ENCODE measurements at regions not wholly inside any gene's neighbourhood (a gene's known extent, or its start where the extent isn't known, plus 50 kb on each side); places are given as distances from the start of the nearest gene placed in this dataset.

- in situ Hi-C loops (cut with HindIII; ENCODE audit: low pct_unique_long_range_greater_than_20kb, low sequenced_read_pairs) (no loop called here), intact Hi-C loops (cut with micrococcal nuclease; ENCODE audit: unreplicated experiment) (no loop called here)
- no peaks in the 10 kb centered on the region for H3K36me3 ChIP-seq (ENCODE audit: control insufficient read depth, insufficient read depth, low read length)
- no peaks in the 10 kb centered on the region for H3K9me3 ChIP-seq (ENCODE audit: control insufficient read depth, insufficient read depth, low read depth, low read length)
- no peak overlapping the region for H3K4me3 ChIP-seq (ENCODE audit: low read depth in 2 of 2, low read length in 2 of 2)
- DNase-seq (ENCODE audit: low read depth, low spot score) (no peak), ATAC-seq (no peak)
- ChIA-PET POLR2A (no interaction called here), CTCF (no interaction called here)
- no peak for TF ChIP-seq CTCF (IDR thresholded peaks at IDR 0.05)
- no peak for TF ChIP-seq SIN3A (IDR thresholded peaks at IDR 0.05; ENCODE audit: borderline replicate concordance, insufficient read depth, low read depth, low read length)
- no TSS peak for BruUV-seq (replicated peaks)
- H3K27me3 ChIP-seq (ENCODE audit: control insufficient read depth, insufficient read depth, low read length): no peaks in the 10 kb centered on the region
- H3K4me1 ChIP-seq (ENCODE audit: control insufficient read depth, insufficient read depth, low read length): no peaks in the 10 kb centered on the region
- no peak overlapping the region for H3K27ac ChIP-seq (ENCODE audit: low read length)
These were observed 989.7 kb downstream of the CDH11 start for GRCh38 chr16:64132190-64132589.

GRCh38 chr16:64131423-64131822, 990.4 kb downstream of the CDH11 start:
- H3K9me3 ChIP-seq (ENCODE audit: control insufficient read depth, insufficient read depth, low read depth, low read length): no peaks in the 10 kb centered on the region
- BruUV-seq (replicated peaks): no TSS peak

GRCh38 chr16:64130140-64130539, 991.7 kb downstream of the CDH11 start:
- no TSS peak for BruUV-seq (replicated peaks)
- in situ Hi-C loops (cut with HindIII; ENCODE audit: low pct_unique_long_range_greater_than_20kb, low sequenced_read_pairs): no loop called here
- H3K36me3 ChIP-seq (ENCODE audit: control insufficient read depth, insufficient read depth, low read length): no peaks in the 10 kb centered on the region
- no peak overlapping the region for H3K4me3 ChIP-seq (ENCODE audit: low read depth in 2 of 2, low read length in 2 of 2)
- no peak for TF ChIP-seq SIN3A (IDR thresholded peaks at IDR 0.05; ENCODE audit: borderline replicate concordance, insufficient read depth, low read depth, low read length)
- no peak for TF ChIP-seq POLR2AphosphoS5 (IDR thresholded peaks at IDR 0.05; ENCODE audit: low read depth, low read length)
- no peak for TF ChIP-seq TCF7L2 (IDR thresholded peaks at IDR 0.05; ENCODE audit: low read depth, low read length)
- TF ChIP-seq CTCF (IDR thresholded peaks at IDR 0.05): no peak
- TF ChIP-seq REST (IDR thresholded peaks at IDR 0.05; ENCODE audit: insufficient read depth in 1 of 2, low read depth in 2 of 2, low read length in 1 of 2): no peak
- CTCF ChIA-PET: no interaction called here
- DNase-seq (ENCODE audit: low read depth, low spot score) (no peak), ATAC-seq (no peak)
- H3K9me3 ChIP-seq (ENCODE audit: control insufficient read depth, insufficient read depth, low read depth, low read length): no peaks in the 10 kb centered on the region
- no peaks in the 10 kb centered on the region for H3K4me1 ChIP-seq (ENCODE audit: control insufficient read depth, insufficient read depth, low read length)
- POLR2A ChIA-PET: no interaction called here
- H3K27me3 ChIP-seq (ENCODE audit: control insufficient read depth, insufficient read depth, low read length): no peaks in the 10 kb centered on the region
- intact Hi-C loops (cut with micrococcal nuclease; ENCODE audit: unreplicated experiment): no loop called here
- H3K27ac ChIP-seq (ENCODE audit: low read length): no peak overlapping the region

More at GRCh38 chr16:64131423-64131822, 990.4 kb downstream of the CDH11 start:
- ATAC-seq (no peak), DNase-seq (ENCODE audit: low read depth, low spot score) (no peak)
- POLR2A ChIA-PET: no interaction called here
- no peak overlapping the region for H3K4me3 ChIP-seq (ENCODE audit: low read depth in 2 of 2, low read length in 2 of 2)
- no peaks in the 10 kb centered on the region for H3K27me3 ChIP-seq (ENCODE audit: control insufficient read depth, insufficient read depth, low read length)
- in situ Hi-C loops (cut with HindIII; ENCODE audit: low pct_unique_long_range_greater_than_20kb, low sequenced_read_pairs) (no loop called here), intact Hi-C loops (cut with micrococcal nuclease; ENCODE audit: unreplicated experiment) (no loop called here)
- no peaks in the 10 kb centered on the region for H3K36me3 ChIP-seq (ENCODE audit: control insufficient read depth, insufficient read depth, low read length)
- H3K27ac ChIP-seq (ENCODE audit: low read length): no peak overlapping the region
- no peaks in the 10 kb centered on the region for H3K4me1 ChIP-seq (ENCODE audit: control insufficient read depth, insufficient read depth, low read length)
- CTCF ChIA-PET: no interaction called here
- TF ChIP-seq REST (IDR thresholded peaks at IDR 0.05; ENCODE audit: insufficient read depth in 1 of 2, low read depth in 2 of 2, low read length in 1 of 2) (no peak), SIN3A (IDR thresholded peaks at IDR 0.05; ENCODE audit: borderline replicate concordance, insufficient read depth, low read depth, low read length) (no peak), TCF7L2 (IDR thresholded peaks at IDR 0.05; ENCODE audit: low read depth, low read length) (no peak)
